ENCODE measurements at regions not wholly inside any gene's neighbourhood (a gene's known extent, or its start where the extent isn't known, plus 50 kb on each side); places are given as distances from the start of the nearest gene placed in this dataset.

DNA sequence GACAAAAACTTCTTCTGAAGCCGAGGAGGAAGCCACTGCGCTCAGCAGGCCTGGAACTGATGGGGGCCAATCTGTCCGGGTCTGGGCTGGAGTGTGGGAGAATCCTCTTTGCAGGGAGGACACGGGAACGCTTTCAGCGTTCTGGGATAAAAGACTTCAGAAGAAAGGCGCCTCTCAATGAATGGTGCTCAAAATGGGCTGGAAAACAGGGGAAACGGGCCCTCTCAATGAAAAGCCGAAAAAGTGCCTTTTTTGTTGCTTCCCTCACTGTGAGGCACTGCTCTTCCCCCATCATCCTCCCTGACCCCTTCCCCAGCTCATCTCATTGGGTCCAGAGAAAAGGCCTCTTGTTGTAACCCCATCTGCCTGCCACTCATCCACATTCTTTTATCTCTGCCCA, 119.5 kb upstream of the LRIG1 start:
- no peak for TF ChIP-seq POLR2A (IDR thresholded peaks at IDR 0.05)
- TF ChIP-seq, protein P1, sequence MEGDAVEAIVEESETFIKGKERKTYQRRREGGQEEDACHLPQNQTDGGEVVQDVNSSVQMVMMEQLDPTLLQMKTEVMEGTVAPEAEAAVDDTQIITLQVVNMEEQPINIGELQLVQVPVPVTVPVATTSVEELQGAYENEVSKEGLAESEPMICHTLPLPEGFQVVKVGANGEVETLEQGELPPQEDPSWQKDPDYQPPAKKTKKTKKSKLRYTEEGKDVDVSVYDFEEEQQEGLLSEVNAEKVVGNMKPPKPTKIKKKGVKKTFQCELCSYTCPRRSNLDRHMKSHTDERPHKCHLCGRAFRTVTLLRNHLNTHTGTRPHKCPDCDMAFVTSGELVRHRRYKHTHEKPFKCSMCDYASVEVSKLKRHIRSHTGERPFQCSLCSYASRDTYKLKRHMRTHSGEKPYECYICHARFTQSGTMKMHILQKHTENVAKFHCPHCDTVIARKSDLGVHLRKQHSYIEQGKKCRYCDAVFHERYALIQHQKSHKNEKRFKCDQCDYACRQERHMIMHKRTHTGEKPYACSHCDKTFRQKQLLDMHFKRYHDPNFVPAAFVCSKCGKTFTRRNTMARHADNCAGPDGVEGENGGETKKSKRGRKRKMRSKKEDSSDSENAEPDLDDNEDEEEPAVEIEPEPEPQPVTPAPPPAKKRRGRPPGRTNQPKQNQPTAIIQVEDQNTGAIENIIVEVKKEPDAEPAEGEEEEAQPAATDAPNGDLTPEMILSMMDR (IDR thresholded peaks at IDR 0.05): no peak
